HepG2 (cell line): ENCODE measurements at regions not wholly inside any gene's neighbourhood (a gene's known extent, or its start where the extent isn't known, plus 50 kb on each side); places are given as distances from the start of the nearest gene placed in this dataset.

Experiments
- ATF4 ChIP-seq, 2 experiments: fragments of 450-650 bp in 1 of 2; sonication (generic) in 1 of 2; formaldehyde crosslinking; IDR thresholded peaks; 2 replicates each; pipeline versions ENCODE4 v1.5.0 to v1.8.0; 2020 to 2022; ENCODE audit warnings: mild to moderate bottlenecking in 1 of 2, missing genetic modification reagents in 1 of 2
- CEBPG ChIP-seq: IDR thresholded peaks from 2 replicates; pipeline ENCODE4 v1.6.1; 2016
- GABPB1 ChIP-seq: IDR thresholded peaks from 2 replicates; pipeline ENCODE4 v1.6.1; 2016; ENCODE audit warnings: mild to moderate bottlenecking, missing genetic modification reagents, moderate library complexity, missing compliant biosample characterization
- HHEX ChIP-seq: IDR thresholded peaks from 2 replicates; pipeline ENCODE4 v1.6.1; 2016; ENCODE audit warnings: control low read depth
- IRF2 ChIP-seq: IDR thresholded peaks from 2 replicates; pipeline ENCODE4 v1.6.1; 2018; ENCODE audit warnings: missing genetic modification reagents, missing compliant biosample characterization
- MED8 ChIP-seq: sonication (generic); formaldehyde crosslinking; IDR thresholded peaks from 2 replicates; pipeline ENCODE4 v1.8.1; 2023; ENCODE audit warnings: mild to moderate bottlenecking, missing genetic modification reagents; ENCODE audit not compliant: insufficient replicate concordance
- NFE2L1 ChIP-seq: sonication (generic); formaldehyde crosslinking; IDR thresholded peaks from 2 replicates; pipeline ENCODE4 v1.4.0; 2020; ENCODE audit warnings: missing genetic modification reagents, mild to moderate bottlenecking, borderline replicate concordance
- RFX3 ChIP-seq: IDR thresholded peaks from 2 replicates; pipeline ENCODE4 v1.6.1; 2016; ENCODE audit warnings: missing biosample characterization, missing genetic modification reagents
- SMYD3 ChIP-seq: sonication (generic); formaldehyde crosslinking; IDR thresholded peaks from 2 replicates; pipeline ENCODE4 v1.8.1; 2023; ENCODE audit warnings: mild to moderate bottlenecking, missing genetic modification reagents
- SPEN ChIP-seq: sonication (generic); formaldehyde crosslinking; IDR thresholded peaks from 2 replicates; pipeline ENCODE4 v1.5.1; 2020; ENCODE audit warnings: low read depth, mild to moderate bottlenecking, missing genetic modification reagents
- TSC22D2 ChIP-seq: sonication (generic); formaldehyde crosslinking; IDR thresholded peaks from 2 replicates; pipeline ENCODE4 v1.5.1; 2020; ENCODE audit warnings: missing genetic modification reagents, mild to moderate bottlenecking, borderline replicate concordance
- YEATS4 ChIP-seq: sonication (generic); formaldehyde crosslinking; IDR thresholded peaks from 2 replicates; pipeline ENCODE4 v1.4.0; 2020; ENCODE audit warnings: missing genetic modification reagents, borderline replicate concordance
- ZNF17 ChIP-seq: sonication (generic); formaldehyde crosslinking; IDR thresholded peaks from 2 replicates; pipeline ENCODE4 v1.5.0; 2020; ENCODE audit warnings: mild to moderate bottlenecking, missing genetic modification reagents
- ZNF253 ChIP-seq: sonication (generic); formaldehyde crosslinking; IDR thresholded peaks from 2 replicates; pipeline ENCODE4 v1.8.0; 2022; ENCODE audit warnings: mild to moderate bottlenecking, missing genetic modification reagents, borderline replicate concordance
- ZNF263 ChIP-seq: sonication (generic); formaldehyde crosslinking; IDR thresholded peaks from 2 replicates; pipeline ENCODE4 v1.4.0; 2020; ENCODE audit warnings: missing genetic modification reagents
- ZNF383 ChIP-seq: sonication (generic); formaldehyde crosslinking; IDR thresholded peaks from 2 replicates; pipeline ENCODE4 v1.4.0; 2020; ENCODE audit warnings: missing genetic modification reagents, mild to moderate bottlenecking, borderline replicate concordance
- ZNF720 ChIP-seq: sonication (generic); formaldehyde crosslinking; IDR thresholded peaks from 2 replicates; pipeline ENCODE4 v1.4.0; 2020; ENCODE audit warnings: missing genetic modification reagents
- ZNF883 ChIP-seq: sonication (generic); formaldehyde crosslinking; IDR thresholded peaks from 2 replicates; pipeline ENCODE4 v1.5.1; 2020; ENCODE audit warnings: mild to moderate bottlenecking, missing genetic modification reagents; ENCODE audit errors: not compliant biosample characterization
- TF ChIP-seq, protein P1 (sequence below): sonication (generic); formaldehyde crosslinking; IDR thresholded peaks from 2 replicates; pipeline ENCODE4 v1.5.0; 2020; ENCODE audit warnings: mild to moderate bottlenecking, missing genetic modification reagents
- TF ChIP-seq, protein P2 (sequence below): sonication (generic); formaldehyde crosslinking; IDR thresholded peaks from 2 replicates; pipeline ENCODE4 v1.5.0; 2020; ENCODE audit warnings: mild to moderate bottlenecking, missing genetic modification reagents, borderline replicate concordance

DNA sequence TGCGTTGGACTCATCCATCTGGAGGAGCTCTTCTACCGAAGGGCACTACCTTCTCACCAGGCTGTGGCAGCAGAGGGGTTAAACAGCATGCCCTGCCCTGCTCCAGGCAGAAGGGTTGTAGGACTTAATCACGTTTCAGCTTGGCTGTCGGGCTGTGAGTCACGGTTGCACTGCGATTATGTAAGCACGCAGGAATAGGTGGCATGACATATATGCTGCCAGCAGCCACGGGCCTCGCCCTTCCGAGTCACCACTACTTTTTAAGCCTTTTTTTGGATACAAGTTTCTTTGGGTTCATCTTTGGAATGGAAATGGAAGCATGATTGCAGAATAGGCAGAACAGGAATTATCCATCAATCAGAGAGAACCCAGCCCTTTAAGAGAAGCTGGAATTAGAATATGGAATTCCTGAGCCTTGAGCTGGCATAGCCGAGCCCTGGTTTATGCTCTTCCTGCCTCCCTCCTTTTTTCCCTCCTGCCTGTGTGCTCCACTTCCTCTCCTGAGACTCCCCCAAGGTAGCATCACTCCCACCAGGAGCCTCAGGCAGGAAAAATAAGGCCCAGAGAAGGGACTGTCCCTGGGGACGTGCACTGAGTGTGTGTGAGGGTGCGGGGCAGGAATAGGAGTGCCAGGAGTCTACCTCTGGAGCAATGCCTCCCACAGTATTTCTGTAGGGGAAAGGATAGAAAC is 86.8 kb downstream of the SEMA4F start (continued):
- TF ChIP-seq, protein P1, sequence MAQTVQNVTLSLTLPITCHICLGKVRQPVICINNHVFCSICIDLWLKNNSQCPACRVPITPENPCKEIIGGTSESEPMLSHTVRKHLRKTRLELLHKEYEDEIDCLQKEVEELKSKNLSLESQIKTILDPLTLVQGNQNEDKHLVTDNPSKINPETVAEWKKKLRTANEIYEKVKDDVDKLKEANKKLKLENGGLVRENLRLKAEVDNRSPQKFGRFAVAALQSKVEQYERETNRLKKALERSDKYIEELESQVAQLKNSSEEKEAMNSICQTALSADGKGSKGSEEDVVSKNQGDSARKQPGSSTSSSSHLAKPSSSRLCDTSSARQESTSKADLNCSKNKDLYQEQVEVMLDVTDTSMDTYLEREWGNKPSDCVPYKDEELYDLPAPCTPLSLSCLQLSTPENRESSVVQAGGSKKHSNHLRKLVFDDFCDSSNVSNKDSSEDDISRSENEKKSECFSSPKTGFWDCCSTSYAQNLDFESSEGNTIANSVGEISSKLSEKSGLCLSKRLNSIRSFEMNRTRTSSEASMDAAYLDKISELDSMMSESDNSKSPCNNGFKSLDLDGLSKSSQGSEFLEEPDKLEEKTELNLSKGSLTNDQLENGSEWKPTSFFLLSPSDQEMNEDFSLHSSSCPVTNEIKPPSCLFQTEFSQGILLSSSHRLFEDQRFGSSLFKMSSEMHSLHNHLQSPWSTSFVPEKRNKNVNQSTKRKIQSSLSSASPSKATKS (CRISPR knock-in tag) = no peak
- TF ChIP-seq ZNF883 (peak; percentile 80), IRF2 (CRISPR knock-in tag) (peak; percentile 73; the same call in 1 of the 2 replicates), GABPB1 (CRISPR knock-in tag) (no peak), SPEN (CRISPR knock-in tag) (peak; percentile 66; the same call in 1 of the 2 replicates), ZNF17 (CRISPR knock-in tag) (no peak), HHEX (CRISPR knock-in tag) (no peak), RFX3 (no peak), ZNF263 (CRISPR knock-in tag) (no peak), SMYD3 (CRISPR knock-in tag) (no peak), YEATS4 (no peak), CEBPG (CRISPR knock-in tag) (peak; percentile 86), ZNF253 (no peak), ATF4 (CRISPR knock-in tag; IDR thresholded peaks at IDR 0.05) (peak in 1 of 2 experiments; percentile 82; a peak in 2 of 4 replicates), ZNF720 (CRISPR knock-in tag) (no peak), NFE2L1 (no peak), ZNF383 (CRISPR knock-in tag) (no peak), TSC22D2 (CRISPR knock-in tag) (no peak), MED8 (CRISPR knock-in tag) (no peak)
- TF ChIP-seq, protein P2, sequence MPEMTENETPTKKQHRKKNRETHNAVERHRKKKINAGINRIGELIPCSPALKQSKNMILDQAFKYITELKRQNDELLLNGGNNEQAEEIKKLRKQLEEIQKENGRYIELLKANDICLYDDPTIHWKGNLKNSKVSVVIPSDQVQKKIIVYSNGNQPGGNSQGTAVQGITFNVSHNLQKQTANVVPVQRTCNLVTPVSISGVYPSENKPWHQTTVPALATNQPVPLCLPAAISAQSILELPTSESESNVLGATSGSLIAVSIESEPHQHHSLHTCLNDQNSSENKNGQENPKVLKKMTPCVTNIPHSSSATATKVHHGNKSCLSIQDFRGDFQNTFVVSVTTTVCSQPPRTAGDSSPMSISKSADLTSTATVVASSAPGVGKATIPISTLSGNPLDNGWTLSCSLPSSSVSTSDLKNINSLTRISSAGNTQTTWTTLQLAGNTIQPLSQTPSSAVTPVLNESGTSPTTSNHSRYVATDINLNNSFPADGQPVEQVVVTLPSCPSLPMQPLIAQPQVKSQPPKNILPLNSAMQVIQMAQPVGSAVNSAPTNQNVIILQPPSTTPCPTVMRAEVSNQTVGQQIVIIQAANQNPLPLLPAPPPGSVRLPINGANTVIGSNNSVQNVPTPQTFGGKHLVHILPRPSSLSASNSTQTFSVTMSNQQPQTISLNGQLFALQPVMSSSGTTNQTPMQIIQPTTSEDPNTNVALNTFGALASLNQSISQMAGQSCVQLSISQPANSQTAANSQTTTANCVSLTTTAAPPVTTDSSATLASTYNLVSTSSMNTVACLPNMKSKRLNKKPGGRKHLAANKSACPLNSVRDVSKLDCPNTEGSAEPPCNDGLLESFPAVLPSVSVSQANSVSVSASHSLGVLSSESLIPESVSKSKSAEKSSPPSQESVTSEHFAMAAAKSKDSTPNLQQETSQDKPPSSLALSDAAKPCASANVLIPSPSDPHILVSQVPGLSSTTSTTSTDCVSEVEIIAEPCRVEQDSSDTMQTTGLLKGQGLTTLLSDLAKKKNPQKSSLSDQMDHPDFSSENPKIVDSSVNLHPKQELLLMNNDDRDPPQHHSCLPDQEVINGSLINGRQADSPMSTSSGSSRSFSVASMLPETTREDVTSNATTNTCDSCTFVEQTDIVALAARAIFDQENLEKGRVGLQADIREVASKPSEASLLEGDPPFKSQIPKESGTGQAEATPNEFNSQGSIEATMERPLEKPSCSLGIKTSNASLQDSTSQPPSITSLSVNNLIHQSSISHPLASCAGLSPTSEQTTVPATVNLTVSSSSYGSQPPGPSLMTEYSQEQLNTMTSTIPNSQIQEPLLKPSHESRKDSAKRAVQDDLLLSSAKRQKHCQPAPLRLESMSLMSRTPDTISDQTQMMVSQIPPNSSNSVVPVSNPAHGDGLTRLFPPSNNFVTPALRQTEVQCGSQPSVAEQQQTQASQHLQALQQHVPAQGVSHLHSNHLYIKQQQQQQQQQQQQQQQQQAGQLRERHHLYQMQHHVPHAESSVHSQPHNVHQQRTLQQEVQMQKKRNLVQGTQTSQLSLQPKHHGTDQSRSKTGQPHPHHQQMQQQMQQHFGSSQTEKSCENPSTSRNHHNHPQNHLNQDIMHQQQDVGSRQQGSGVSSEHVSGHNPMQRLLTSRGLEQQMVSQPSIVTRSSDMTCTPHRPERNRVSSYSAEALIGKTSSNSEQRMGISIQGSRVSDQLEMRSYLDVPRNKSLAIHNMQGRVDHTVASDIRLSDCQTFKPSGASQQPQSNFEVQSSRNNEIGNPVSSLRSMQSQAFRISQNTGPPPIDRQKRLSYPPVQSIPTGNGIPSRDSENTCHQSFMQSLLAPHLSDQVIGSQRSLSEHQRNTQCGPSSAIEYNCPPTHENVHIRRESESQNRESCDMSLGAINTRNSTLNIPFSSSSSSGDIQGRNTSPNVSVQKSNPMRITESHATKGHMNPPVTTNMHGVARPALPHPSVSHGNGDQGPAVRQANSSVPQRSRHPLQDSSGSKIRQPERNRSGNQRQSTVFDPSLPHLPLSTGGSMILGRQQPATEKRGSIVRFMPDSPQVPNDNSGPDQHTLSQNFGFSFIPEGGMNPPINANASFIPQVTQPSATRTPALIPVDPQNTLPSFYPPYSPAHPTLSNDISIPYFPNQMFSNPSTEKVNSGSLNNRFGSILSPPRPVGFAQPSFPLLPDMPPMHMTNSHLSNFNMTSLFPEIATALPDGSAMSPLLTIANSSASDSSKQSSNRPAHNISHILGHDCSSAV = peak; percentile 58; the same call in 1 of the 2 replicates
